Ovary (tissue), 3 donors: ENCODE measurements at regions not wholly inside any gene's neighbourhood (a gene's known extent, or its start where the extent isn't known, plus 50 kb on each side); places are given as distances from the start of the nearest gene placed in this dataset.

Experiments used
- EP300 ChIP-seq: sonication (generic); formaldehyde crosslinking; IDR thresholded peaks from one replicate; pipeline ENCODE4 v1.6.1; 2017; ENCODE audit warnings: antibody characterized with exemption
- POLR2A ChIP-seq: fragments of 450-650 bp; IDR thresholded peaks from one replicate; pipeline ENCODE4 v1.6.1; 2017; ENCODE audit warnings: antibody characterized with exemption, mild to moderate bottlenecking, moderate library complexity
- TF ChIP-seq, protein P1 (sequence below), 3 donors: fragments of 450-650 bp in 2 of 3; fragments of 200-600 bp in 1 of 3; IDR thresholded peaks; one replicate each; pipeline versions ENCODE4 v1.5.1 to v1.8.0; 2016 to 2022; ENCODE audit warnings: antibody characterized with exemption in 3 of 3, mild to moderate bottlenecking in 1 of 3
- donor health status: DM: no; HTN: no; CAD: no.

GRCh38 chr6:40720375-40720748, 133.2 kb upstream of the LRFN2 start:
- TF ChIP-seq POLR2A (no peak), EP300 (no peak)
- TF ChIP-seq, protein P1, sequence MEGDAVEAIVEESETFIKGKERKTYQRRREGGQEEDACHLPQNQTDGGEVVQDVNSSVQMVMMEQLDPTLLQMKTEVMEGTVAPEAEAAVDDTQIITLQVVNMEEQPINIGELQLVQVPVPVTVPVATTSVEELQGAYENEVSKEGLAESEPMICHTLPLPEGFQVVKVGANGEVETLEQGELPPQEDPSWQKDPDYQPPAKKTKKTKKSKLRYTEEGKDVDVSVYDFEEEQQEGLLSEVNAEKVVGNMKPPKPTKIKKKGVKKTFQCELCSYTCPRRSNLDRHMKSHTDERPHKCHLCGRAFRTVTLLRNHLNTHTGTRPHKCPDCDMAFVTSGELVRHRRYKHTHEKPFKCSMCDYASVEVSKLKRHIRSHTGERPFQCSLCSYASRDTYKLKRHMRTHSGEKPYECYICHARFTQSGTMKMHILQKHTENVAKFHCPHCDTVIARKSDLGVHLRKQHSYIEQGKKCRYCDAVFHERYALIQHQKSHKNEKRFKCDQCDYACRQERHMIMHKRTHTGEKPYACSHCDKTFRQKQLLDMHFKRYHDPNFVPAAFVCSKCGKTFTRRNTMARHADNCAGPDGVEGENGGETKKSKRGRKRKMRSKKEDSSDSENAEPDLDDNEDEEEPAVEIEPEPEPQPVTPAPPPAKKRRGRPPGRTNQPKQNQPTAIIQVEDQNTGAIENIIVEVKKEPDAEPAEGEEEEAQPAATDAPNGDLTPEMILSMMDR (IDR thresholded peaks at IDR 0.05) = no peak
